Ureter (tissue), 1 donor: ENCODE measurements at regions not wholly inside any gene's neighbourhood (a gene's known extent, or its start where the extent isn't known, plus 50 kb on each side); places are given as distances from the start of the nearest gene placed in this dataset.

Experiments
- DNase-seq: peaks from one replicate; pipeline ENCODE4 v3.0.0-alpha.2; 2020; ENCODE audit warnings: low spot score
- donor health status: DM: yes; HTN: yes; CAD: no.

DNA sequence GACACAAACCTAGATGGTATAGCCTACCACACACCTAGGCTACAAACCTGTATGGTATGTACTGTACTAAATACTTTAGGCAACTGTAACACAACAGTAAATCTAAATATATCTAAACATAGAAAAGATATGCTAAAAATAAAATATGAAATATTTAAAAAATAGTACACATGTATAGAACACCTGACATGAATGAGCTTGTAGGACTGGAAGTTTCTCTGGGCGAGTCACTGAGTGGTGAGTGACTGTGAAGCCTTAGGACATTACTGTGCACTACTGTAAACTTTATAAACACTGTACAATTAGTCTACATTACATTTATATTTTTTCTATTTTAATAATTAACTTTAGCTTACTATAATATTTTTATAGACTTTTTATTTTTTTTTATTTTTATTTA, 1301.3 kb downstream of the FAM181B start:
- DNase-seq, result no peak

DNA sequence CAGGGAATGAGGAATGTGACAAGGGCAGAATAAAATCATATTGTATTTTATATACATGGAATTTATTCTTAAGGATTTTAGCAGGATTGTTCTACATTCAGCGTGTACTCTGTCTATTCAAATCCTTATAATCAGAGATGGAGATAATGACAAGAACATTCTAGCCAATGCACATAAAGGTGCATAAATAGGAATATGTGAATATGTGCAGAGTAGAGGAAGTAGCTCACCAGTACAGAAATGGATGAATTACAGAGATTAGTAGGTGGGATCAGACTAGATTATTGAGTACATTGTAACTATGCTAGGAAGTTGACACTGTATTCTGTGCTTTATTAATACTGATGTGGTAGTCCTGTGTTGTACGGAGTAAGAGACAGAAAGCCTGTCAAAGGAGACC, 1308.8 kb downstream of the FAM181B start:
- DNase-seq, result no peak

DNA sequence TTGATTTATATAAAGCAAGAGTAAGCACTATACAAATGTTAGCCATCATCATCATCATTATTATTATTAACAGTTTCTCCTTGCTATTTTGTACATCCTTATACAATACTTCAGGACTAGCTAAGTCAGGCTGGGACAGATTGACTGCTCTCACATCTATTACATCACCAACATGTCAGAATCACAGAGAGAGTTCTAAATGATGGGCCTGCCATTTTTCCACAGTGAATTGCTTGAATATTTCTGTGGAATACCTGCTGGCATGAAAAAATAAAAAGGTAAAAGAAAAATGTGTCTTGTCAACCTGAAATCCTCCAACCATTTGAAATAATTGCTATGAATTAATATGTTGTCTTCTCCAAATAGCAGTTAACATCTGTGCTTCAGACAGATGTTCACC, 1311.3 kb downstream of the FAM181B start:
- DNase-seq, result no peak

DNA sequence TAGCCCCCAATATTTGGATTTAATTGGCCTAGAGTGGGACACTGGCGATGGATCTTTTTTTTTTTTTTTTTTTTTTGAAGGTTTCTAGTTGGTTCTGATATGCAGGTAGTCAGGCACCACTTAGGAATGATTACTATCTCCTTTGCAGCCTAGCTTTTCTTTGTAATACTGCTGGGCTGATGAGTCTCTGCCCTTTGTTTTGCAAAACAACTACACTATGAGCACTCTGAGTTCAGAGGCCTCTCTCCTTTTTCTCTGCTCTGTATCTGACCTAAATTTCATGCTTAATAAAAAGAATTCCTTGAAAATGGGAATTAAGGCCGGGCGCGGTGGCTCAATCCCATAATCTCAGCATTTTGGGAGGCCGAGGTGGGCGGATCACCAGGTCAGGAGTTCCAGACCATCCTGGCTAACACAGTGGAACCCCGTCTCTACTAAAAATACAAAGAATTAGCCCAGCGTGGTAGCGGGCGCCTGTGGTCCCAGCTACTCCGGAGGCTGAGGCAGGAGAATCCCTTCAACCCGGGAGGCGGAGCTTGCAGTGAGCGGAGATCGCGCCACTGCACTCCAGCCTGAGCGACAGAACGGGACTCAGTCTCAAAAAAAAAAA, 1312.3 kb downstream of the FAM181B start:
- no peak for DNase-seq

DNA sequence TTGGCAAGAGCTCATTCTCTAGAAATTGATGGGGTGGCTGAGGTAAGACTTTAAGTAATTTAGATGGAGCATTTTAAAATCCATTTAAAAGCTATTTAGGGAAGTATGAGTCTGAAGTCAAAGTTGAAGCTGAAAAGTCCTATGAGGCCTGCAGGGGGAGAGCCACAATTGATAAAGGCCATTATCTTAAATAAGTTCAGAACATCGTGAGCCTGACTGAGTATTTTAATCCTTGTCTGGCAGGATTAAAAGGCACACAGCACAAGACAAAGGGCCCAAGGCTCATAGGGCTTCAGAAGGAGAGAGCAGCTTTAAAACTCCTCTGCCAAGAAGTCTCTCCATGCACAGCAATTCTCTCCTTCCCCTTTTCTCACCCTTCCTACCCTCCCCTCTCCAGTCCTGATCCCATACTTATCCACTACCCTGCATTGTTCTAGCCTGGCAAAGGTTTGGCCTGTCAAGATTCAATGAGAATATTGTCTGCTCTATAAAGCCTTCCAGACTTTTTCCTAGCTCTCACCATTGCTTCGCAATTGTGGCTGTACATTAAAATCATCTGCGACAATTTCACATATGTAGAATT, 1312.9 kb downstream of the FAM181B start:
- DNase-seq, result no peak

DNA sequence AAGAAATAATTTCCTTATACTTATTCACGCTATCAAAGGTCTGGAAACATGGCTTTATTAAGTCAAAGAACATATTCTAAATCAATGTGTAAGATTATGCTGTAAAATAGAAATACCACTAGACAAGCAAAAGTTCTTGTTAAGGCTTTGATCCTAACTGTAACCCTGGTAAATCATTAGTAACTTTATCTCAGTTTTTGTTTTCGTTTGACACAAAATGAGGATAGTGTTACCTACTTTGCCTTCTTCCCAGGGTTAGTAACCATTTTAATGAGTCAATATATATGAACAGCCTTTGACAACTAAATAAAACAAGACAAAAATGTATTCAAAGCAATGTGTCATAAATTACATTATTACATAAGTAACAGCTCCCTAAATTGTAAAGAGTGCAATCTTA, 1336.3 kb downstream of the FAM181B start:
- no peak for DNase-seq

DNA sequence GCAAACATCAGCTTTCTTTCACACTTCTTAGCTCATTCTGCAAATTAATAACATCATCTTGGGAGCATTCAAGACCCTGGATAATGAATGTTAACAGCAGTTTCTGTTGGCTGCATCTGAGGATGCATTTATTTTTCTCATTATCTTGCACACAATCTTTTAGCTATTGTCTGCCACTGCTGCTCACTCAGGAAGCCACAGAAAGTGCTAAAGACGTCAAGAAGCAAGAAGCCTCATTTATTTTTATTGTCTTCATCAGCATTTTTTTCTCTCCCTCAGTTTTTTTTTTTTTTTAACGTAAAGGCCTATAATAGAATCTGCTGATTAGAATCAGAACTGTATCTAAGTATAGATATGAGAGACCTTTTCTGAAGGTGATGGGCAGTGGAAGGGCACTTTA, 1339.4 kb downstream of the FAM181B start:
- no peak for DNase-seq

DNA sequence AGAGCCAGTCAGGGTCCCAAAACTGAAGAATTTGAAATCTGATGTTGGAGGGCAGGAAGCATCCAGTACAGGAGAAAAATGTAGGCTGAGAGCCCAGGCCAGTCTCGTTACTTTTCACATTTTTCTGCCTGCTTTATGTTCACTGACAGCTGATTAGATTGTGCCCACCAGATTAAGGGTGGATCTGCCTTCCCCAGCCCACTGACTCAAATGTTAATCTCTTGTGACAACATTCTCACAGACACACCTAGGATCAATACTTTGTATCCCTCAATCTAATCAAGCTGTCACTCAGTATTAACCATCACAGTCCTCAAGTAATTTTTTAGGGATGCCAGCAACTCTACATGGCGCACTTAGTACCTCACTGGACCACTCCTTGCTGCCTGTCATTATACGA, 1345.3 kb downstream of the FAM181B start:
- no peak for DNase-seq

- no peak for DNase-seq
Measured at GRCh38 chr11:81380395-81380794, 1353.3 kb downstream of the FAM181B start.

DNA sequence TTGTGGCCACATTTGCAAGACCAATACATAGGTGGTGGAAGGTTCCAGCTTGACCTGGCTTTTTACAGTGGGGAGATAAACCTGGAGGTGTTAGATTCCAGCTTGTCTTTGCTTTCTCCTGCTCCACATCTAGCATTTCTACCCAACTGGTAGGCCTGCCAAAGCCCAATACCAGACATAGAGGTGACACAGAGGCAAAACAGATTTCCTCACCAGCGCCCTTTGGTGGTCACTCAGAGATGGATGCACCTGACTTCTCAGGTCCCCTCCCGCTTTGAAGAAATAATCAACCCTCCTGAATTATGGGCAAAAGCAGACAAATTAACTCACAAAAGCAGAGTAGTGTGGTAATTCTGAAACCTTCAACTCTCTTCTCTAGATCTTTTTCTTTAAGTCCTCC, 1356.2 kb downstream of the FAM181B start:
- no peak for DNase-seq

DNA sequence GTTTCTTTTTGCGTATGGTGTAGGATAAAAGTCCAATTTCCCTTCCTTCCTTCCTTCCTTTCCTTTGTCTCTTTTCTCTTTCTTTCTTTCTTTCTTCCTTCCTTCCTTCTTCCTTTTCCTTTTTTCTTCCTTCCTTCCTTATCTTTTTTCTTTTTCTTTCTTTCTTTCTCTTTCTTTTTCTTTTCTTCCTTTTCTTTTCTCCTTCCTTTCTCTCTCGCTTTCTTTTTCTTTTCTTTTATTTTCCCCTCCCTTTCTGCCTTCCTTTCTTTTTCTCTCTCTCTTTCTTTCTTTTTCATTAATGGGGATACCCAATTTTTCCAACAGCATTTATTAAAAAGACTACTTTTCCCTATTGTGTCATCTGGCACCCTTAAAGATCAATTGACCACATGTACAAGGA, 1359.7 kb downstream of the FAM181B start:
- no peak for DNase-seq

DNA sequence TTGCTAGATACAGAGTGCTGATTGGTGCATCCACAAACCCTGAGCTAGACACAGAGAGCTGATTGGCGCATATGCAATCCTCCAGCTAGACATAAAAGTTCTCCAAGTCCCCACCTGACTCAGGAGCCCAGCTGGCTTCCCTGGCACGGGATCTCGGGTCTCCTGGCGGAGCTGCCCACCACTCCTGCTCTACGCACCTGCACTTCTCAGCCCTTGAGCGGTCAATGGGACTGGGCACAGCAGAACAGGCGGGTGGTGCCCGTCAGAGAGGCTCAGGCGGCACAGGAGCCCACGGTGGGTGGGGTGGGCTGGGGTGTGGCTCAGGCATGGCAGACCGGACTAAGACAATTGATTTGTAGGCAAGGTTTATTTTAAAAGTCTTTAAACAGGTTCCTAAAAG, 1365.5 kb downstream of the FAM181B start:
- DNase-seq, result no peak

- no peak for DNase-seq
Measured at GRCh38 chr11:81365496-81365895, 1368.2 kb downstream of the FAM181B start.

- DNase-seq, result no peak
Measured at GRCh38 chr11:81359476-81359875, 1374.2 kb downstream of the FAM181B start.

DNA sequence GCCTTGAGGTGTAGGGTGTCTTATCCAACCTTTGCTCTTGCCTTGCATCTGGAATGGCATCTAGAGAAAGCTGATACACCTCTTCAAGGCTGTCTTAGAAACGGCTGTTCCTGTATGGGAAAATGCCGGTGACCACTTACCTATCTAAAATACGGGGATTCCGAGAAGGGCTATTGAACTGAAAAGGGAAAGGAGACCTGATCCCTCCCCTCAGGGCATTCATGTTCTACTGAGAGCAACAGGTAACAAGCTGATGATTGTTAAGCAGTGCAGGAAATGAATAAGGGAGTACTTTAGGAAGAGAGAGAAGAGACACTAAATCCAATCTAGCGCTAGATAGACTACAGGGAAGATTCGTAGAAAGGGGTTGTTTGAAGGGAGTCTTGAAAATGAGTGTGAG, 1388.1 kb downstream of the FAM181B start:
- DNase-seq, result no peak

- DNase-seq, result no peak
Measured at GRCh38 chr11:81342966-81343365, 1390.7 kb downstream of the FAM181B start.

GRCh38 chr11:81340225-81340624, 1393.4 kb downstream of the FAM181B start:
- no peak for DNase-seq

DNA sequence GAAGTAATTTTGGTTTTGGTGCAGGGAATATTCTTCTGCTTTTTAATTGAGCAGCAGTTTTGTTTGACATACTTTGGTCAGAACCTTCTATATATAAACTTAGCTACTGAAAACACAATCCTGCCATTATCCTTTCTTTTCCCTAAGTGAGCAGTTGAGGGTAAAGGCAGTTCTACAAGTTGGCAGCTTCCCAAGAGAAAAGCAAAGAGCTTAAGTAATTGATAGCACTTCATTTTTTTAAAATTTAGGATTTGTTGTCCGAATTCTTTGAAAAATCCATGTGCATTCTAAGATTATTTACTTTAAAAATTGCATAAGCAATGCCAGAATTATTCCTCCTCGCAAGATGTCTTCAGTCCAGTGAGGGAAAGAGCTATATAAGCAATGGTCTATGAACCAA, 1394.1 kb downstream of the FAM181B start:
- DNase-seq, result no peak

- no peak for DNase-seq
Measured at GRCh38 chr11:81337756-81338155, 1395.9 kb downstream of the FAM181B start.

DNA sequence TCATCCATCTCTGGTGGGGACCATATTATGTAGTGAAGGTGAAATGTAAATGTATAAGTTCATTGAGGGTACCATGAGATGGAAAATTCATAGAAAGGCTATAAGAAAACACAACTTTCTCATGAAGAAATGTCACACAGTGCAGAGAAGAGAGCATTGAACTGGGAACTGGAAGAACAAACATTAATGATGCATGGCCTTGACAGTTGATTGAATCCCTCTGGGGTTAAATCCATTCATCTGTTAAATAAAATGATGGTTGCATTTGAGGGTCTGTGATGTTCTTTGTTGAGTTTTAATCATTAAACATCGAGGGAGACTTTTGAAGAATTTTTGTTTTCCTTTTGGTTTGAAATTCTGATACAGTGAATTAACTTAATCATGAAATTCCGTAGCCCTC, 1401.4 kb downstream of the FAM181B start:
- DNase-seq, result no peak

DNA sequence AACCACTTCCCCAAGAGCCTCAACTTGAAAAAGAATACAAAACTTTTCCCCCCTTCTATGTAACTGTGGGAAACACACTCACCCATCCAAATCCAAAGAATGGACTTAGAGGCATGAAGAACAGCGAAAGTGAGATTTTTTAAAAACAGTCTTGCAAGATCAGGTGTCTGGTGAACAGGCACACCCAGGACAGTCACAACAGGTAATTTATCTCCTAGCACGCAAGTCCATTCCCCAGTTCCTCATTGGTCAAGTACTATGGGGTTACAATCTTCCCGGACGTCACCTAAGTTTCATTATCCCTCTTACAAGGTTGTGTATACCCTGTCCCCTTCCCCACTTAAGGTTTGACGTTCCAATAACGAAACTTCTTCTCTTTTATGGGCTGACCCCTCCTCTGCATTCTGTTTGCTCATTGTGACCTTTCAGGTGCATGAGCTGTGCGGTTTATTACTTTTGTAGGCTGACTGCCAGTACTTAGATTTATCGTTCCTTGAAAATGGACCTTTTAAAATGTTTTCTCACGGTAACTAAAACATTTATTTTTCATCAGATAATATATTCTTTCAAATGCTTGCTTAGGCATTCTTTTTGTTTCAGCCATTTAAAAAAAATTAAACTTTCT, 1401.9 kb downstream of the FAM181B start:
- DNase-seq, result no peak

- no peak for DNase-seq
Measured at GRCh38 chr11:81331088-81331487, 1402.6 kb downstream of the FAM181B start.

- DNase-seq, result no peak
Measured at GRCh38 chr11:81303038-81303664, 1430.5 kb downstream of the FAM181B start.
